ENCODE measurements at regions not wholly inside any gene's neighbourhood (a gene's known extent, or its start where the extent isn't known, plus 50 kb on each side); places are given as distances from the start of the nearest gene placed in this dataset.

- DNase-seq (ENCODE audit: low read depth in 2 of 2) = no peak
These were observed 80.1 kb upstream of the CREB1 start for GRCh38 chr2:207449642-207450165.

- no peak for DNase-seq (ENCODE audit: low read depth in 2 of 2)
These were observed 79.6 kb upstream of the CREB1 start for GRCh38 chr2:207450186-207450585.

- DNase-seq (ENCODE audit: low read depth in 2 of 2) = no peak
These were observed 71.2 kb upstream of the CREB1 start for GRCh38 chr2:207458582-207458981.

- DNase-seq (ENCODE audit: low read depth in 2 of 2) = no peak
These were observed 69.6 kb upstream of the CREB1 start for GRCh38 chr2:207459990-207460757.

- DNase-seq (ENCODE audit: low read depth in 2 of 2) = no peak
These were observed 66.3 kb upstream of the CREB1 start for GRCh38 chr2:207463433-207463832.

- DNase-seq (ENCODE audit: low read depth in 2 of 2) = no peak
These were observed 65.8 kb upstream of the CREB1 start for GRCh38 chr2:207464007-207464406.

- DNase-seq (ENCODE audit: low read depth in 2 of 2) = no peak
These were observed 63.9 kb upstream of the CREB1 start for GRCh38 chr2:207465894-207466293.

GRCh38 chr2:207467716-207468347 is 61.9 kb upstream of the CREB1 start:
- DNase-seq (ENCODE audit: low read depth in 2 of 2) = no peak

- no peak for DNase-seq (ENCODE audit: low read depth in 2 of 2)
These were observed 61.3 kb upstream of the CREB1 start for GRCh38 chr2:207468488-207468887.

- no peak for DNase-seq (ENCODE audit: low read depth in 2 of 2)
These were observed 60.3 kb upstream of the CREB1 start for GRCh38 chr2:207469451-207469850.

- no peak for DNase-seq (ENCODE audit: low read depth in 2 of 2)
These were observed 59.6 kb upstream of the CREB1 start for GRCh38 chr2:207469943-207470729.

- DNase-seq (ENCODE audit: low read depth in 2 of 2) = no peak
These were observed 58.5 kb upstream of the CREB1 start for GRCh38 chr2:207471261-207471660.

- DNase-seq (ENCODE audit: low read depth in 2 of 2) = no peak
These were observed 57.3 kb upstream of the CREB1 start for GRCh38 chr2:207472343-207473048.

GRCh38 chr2:207473049-207473930 is 56.5 kb upstream of the CREB1 start:
- no peak for DNase-seq (ENCODE audit: low read depth in 2 of 2)

- DNase-seq (ENCODE audit: low read depth in 2 of 2) = no peak
These were observed 55.9 kb upstream of the CREB1 start for GRCh38 chr2:207473931-207474235.

GRCh38 chr2:207474863-207475485 is 54.8 kb upstream of the CREB1 start:
- peak in 1 of 2 donors; percentile 60 for DNase-seq (ENCODE audit: low read depth in 2 of 2)

- DNase-seq (ENCODE audit: low read depth in 2 of 2) = no peak
These were observed 54.2 kb upstream of the CREB1 start for GRCh38 chr2:207475546-207475945.

GRCh38 chr2:207477896-207478295 is 51.9 kb upstream of the CREB1 start:
- DNase-seq (ENCODE audit: low read depth in 2 of 2) = no peak

- DNase-seq (ENCODE audit: low read depth in 2 of 2) = no peak
These were observed 51.2 kb upstream of the CREB1 start for GRCh38 chr2:207478572-207478971.

GRCh38 chr2:207479198-207479785 is 50.5 kb upstream of the CREB1 start:
- no peak for DNase-seq (ENCODE audit: low read depth in 2 of 2)

Measured in stimulated activated CD4-positive, alpha-beta T cell treated with anti-CD3 and anti-CD28 coated beads, Interleukin-1b, Interleukin-23, amount 100 ng/mL, for 4 hours (primary cell).